ENCODE measurements at regions not wholly inside any gene's neighbourhood (a gene's known extent, or its start where the extent isn't known, plus 50 kb on each side); places are given as distances from the start of the nearest gene placed in this dataset.

DNA sequence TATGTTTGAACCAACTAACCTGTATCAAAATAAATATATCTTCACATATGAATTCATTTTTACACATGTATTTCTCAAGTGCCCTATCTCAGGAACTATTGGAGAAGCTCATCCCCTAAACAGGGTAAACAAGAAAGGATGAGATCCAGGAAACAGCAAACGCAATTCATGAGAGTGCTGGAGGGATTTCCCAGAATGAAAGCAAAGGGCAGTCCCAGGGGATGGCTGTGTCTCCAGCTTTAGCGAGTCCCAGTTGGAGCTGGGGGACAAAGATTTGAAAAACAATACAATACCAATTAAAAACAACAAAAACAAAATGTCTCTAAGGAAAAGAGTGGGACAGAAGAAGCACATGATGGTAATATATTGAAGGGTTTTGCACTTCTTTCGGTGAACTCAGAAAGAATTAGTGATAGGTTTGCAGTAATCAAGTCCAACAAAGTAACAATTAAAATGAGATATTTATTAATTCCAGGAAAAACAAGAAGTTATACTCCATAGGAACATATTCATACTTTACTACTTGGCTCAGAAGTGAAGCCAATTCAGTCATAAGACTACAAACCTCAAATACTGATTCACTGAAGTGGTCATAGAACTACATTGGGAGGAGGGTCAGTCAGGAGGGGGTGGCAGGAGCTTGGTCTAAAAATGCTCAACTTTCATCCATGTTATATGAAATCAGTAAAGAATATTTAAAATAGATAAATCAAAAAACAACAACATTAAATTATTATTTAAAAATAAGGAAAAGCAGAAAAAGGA lies 73.1 kb upstream of the PDE1A start:
- no peak for TF ChIP-seq GATA3 (IDR thresholded peaks at IDR 0.05; ENCODE audit: low read depth, low read length)
- no peak for TF ChIP-seq GATA2 (IDR thresholded peaks at IDR 0.05; ENCODE audit: low read depth, low read length)
